B cell (primary cell): ENCODE measurements at regions not wholly inside any gene's neighbourhood (a gene's known extent, or its start where the extent isn't known, plus 50 kb on each side); places are given as distances from the start of the nearest gene placed in this dataset.

Source experiments
- ATAC-seq: fragments of 200-7000 bp; cut with Tn5 transposase; one replicate; pipeline ENCODE4 v1.10.0; 2021; ENCODE audit warnings: low read depth, mild to moderate bottlenecking, moderate number of reproducible peaks, moderate library complexity
- CTCF ChIA-PET: fragments of 350-600 bp; sonication (Branson Sonifier 250); formaldehyde crosslinking; loops from one replicate; lab custom pipeline; 2021; ENCODE audit warnings: antibody characterized with exemption, inconsistent platforms; lab: Charles Lee
- POLR2A ChIA-PET: fragments of 350-600 bp; sonication (Branson Sonifier 250); formaldehyde crosslinking; loops from one replicate; lab custom pipeline; 2021; ENCODE audit warnings: antibody characterized with exemption; lab: Charles Lee
- DNase-seq: peaks from one replicate; pipeline ENCODE4 v3.0.0; 2013
- H2AFZ ChIP-seq: 2 replicates; pipeline ENCODE4 v1.6.1; 2012; ENCODE audit warnings: mild to moderate bottlenecking, low read depth, low read length; ENCODE audit not compliant: insufficient read depth, poor library complexity, severe bottlenecking
- H3K27ac ChIP-seq, 2 donors: 1 replicate in 1 of 2; 2 replicates in 1 of 2; pipeline ENCODE4 v1.5.1; 2012 to 2013; ENCODE audit warnings: low read length in 2 of 2, mild to moderate bottlenecking in 2 of 2, moderate library complexity in 1 of 2
- H3K27me3 ChIP-seq, 4 experiments: fragments of 200-600 bp in 1 of 4; sonication (generic) in 1 of 4; replicated peaks in 1 of 4; 1 replicate in 2 of 4; 2 replicates in 2 of 4; pipeline versions ENCODE4 v1.6.1 to v1.7.0; 2013 to 2016; ENCODE audit warnings: low read length in 3 of 4, mild to moderate bottlenecking in 2 of 4, mixed read lengths in 1 of 4, moderate library complexity in 1 of 4; ENCODE audit not compliant: insufficient read depth in 4 of 4, control insufficient read depth in 3 of 4; ENCODE audit errors: control extremely low read depth in 1 of 4
- H3K36me3 ChIP-seq, 2 experiments: replicated peaks in 1 of 2; 1 replicate in 1 of 2; 2 replicates in 1 of 2; pipeline versions ENCODE4 v1.6.1 to v1.7.1; 2013; ENCODE audit warnings: low read length in 1 of 2; ENCODE audit not compliant: insufficient read depth in 2 of 2, control insufficient read depth in 1 of 2; ENCODE audit errors: control extremely low read depth in 1 of 2, extremely low read depth in 1 of 2
- H3K4me1 ChIP-seq, 2 donors: fragments of 200-600 bp in 1 of 2; sonication (generic) in 1 of 2; 1 replicate in 1 of 2; 2 replicates in 1 of 2; pipeline versions ENCODE4 v1.5.1 to v1.6.1; 2013 to 2017; ENCODE audit warnings: low read length in 2 of 2; ENCODE audit not compliant: control insufficient read depth in 2 of 2, insufficient read depth in 2 of 2
- H3K4me2 ChIP-seq: replicated peaks from 2 replicates; pipeline ENCODE3; 2012; ENCODE audit warnings: mild to moderate bottlenecking, low read depth, low read length; ENCODE audit not compliant: poor library complexity, severe bottlenecking
- H3K4me3 ChIP-seq, 5 experiments: fragments of 200-600 bp in 1 of 5; sonication (generic) in 1 of 5; 1 replicate in 3 of 5; 2 replicates in 2 of 5; pipeline versions ENCODE4 v1.5.1 to v1.7.0; 2011 to 2016; ENCODE audit warnings: low read length in 4 of 5, mild to moderate bottlenecking in 4 of 5, low read depth in 2 of 5, control low read depth in 1 of 5, moderate library complexity in 1 of 5; ENCODE audit not compliant: insufficient read depth in 1 of 5; ENCODE audit errors: control extremely low read depth in 1 of 5, extremely low read depth in 1 of 5
- H3K79me2 ChIP-seq: fragments of 200-600 bp; sonication (generic); one replicate; pipeline ENCODE4 v1.6.0; 2016; ENCODE audit warnings: low read length; ENCODE audit not compliant: control insufficient read depth, insufficient read depth
- H3K9ac ChIP-seq: fragments of 200-600 bp; sonication (generic); 2 replicates; pipeline ENCODE4 v1.6.1; 2017; ENCODE audit warnings: mild to moderate bottlenecking, low read length, moderate library complexity
- H3K9me3 ChIP-seq, 3 donors: one replicate each; pipeline versions ENCODE4 v1.6.1 to v1.7.1; 2013; ENCODE audit warnings: low read length in 2 of 3; ENCODE audit not compliant: control insufficient read depth in 2 of 3, insufficient read depth in 1 of 3; ENCODE audit errors: control extremely low read depth in 1 of 3
- H4K20me1 ChIP-seq: 2 replicates; pipeline ENCODE4 v1.6.0; 2012; ENCODE audit warnings: mild to moderate bottlenecking, low read length; ENCODE audit not compliant: insufficient read depth, control insufficient read depth, poor library complexity, severe bottlenecking
- H3K27ac Mint-ChIP-seq: one replicate; pipeline ENCODE4 v1.8.0; 2021; ENCODE audit warnings: mixed read lengths
- H3K27me3 Mint-ChIP-seq: one replicate; pipeline ENCODE4 v1.8.0; 2021; ENCODE audit warnings: mixed read lengths
- H3K4me1 Mint-ChIP-seq: one replicate; pipeline ENCODE4 v1.8.0; 2021; ENCODE audit warnings: mixed read lengths
- H3K4me3 Mint-ChIP-seq: one replicate; pipeline ENCODE4 v1.8.0; 2021; ENCODE audit warnings: mixed read lengths
- H3K9me3 Mint-ChIP-seq: one replicate; pipeline ENCODE4 v1.8.0; 2022; ENCODE audit warnings: mixed read lengths; ENCODE audit not compliant: insufficient read depth
- EZH2 ChIP-seq: IDR thresholded peaks from 2 replicates; pipeline ENCODE4 v1.6.1; 2012; ENCODE audit warnings: borderline replicate concordance, low read depth, mild to moderate bottlenecking, moderate library complexity, low read length; ENCODE audit not compliant: insufficient read depth, poor library complexity, severe bottlenecking
- WGBS: methylation state at CpG from one replicate; pipeline ENCODE4 v1.1.5; 2013; ENCODE audit warnings: missing lambda C conversion rate; ENCODE audit not compliant: insufficient coverage; 5-methylcytosine and 5-hydroxymethylcytosine counted together
- intact Hi-C: fragments of 100-400 bp; cut with micrococcal nuclease; formaldehyde crosslinking; loops from one replicate; pipeline ENCODE4 v1.10.0; 2022
- TF ChIP-seq, protein P1 (sequence below): fragments of 200-600 bp; IDR thresholded peaks from one replicate; pipeline ENCODE4 v1.8.0; 2022; ENCODE audit warnings: antibody characterized with exemption, mild to moderate bottlenecking

- H2AFZ ChIP-seq = no peak overlapping the region
- Mint-ChIP-seq H3K9me3 (no peaks in the 10 kb centered on the region), H3K27ac (no peak overlapping the region), H3K27me3 (no peaks in the 10 kb centered on the region), H3K4me3 (no peak overlapping the region), H3K4me1 (no peaks in the 10 kb centered on the region)
- POLR2A ChIA-PET = no interaction called here
- H3K4me1 ChIP-seq = no peaks in the 10 kb centered on the region
- H3K79me2 ChIP-seq = no peaks in the 10 kb centered on the region
- H3K36me3 ChIP-seq = peaks cover 10 to 27% of the 10 kb centered on the region in 2 experiments
- ATAC-seq (no peak), DNase-seq (no peak)
- TF ChIP-seq, protein P1, sequence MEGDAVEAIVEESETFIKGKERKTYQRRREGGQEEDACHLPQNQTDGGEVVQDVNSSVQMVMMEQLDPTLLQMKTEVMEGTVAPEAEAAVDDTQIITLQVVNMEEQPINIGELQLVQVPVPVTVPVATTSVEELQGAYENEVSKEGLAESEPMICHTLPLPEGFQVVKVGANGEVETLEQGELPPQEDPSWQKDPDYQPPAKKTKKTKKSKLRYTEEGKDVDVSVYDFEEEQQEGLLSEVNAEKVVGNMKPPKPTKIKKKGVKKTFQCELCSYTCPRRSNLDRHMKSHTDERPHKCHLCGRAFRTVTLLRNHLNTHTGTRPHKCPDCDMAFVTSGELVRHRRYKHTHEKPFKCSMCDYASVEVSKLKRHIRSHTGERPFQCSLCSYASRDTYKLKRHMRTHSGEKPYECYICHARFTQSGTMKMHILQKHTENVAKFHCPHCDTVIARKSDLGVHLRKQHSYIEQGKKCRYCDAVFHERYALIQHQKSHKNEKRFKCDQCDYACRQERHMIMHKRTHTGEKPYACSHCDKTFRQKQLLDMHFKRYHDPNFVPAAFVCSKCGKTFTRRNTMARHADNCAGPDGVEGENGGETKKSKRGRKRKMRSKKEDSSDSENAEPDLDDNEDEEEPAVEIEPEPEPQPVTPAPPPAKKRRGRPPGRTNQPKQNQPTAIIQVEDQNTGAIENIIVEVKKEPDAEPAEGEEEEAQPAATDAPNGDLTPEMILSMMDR = no peak
- TF ChIP-seq EZH2 = no peak
- no peak overlapping the region for H3K27ac ChIP-seq
- no peaks in the 10 kb centered on the region for H4K20me1 ChIP-seq
- no peak overlapping the region for H3K4me2 ChIP-seq
- intact Hi-C loops = no loop called here
- no peaks in the 10 kb centered on the region for H3K27me3 ChIP-seq
- H3K4me3 ChIP-seq = no peak overlapping the region
- WGBS = 92% methylated on average over 1 of the region's 1 CpG
- H3K9me3 ChIP-seq = no peaks in the 10 kb centered on the region
- CTCF ChIA-PET = no interaction called here
- no peak overlapping the region for H3K9ac ChIP-seq
Measured at GRCh38 chr4:122278976-122279375, 99.8 kb upstream of the ADAD1 start.

GRCh38 chr4:122279670-122280069 is 99.1 kb upstream of the ADAD1 start:
- POLR2A ChIA-PET = no interaction called here
- intact Hi-C loops = no loop called here
- no peak overlapping the region for H3K4me3 ChIP-seq

More at GRCh38 chr4:122279670-122280069, 99.1 kb upstream of the ADAD1 start:
- Mint-ChIP-seq H3K27ac (no peak overlapping the region), H3K9me3 (no peaks in the 10 kb centered on the region), H3K27me3 (no peaks in the 10 kb centered on the region), H3K4me3 (no peak overlapping the region), H3K4me1 (no peaks in the 10 kb centered on the region)
- Histone ChIP-seq H4K20me1 (no peaks in the 10 kb centered on the region), H3K4me2 (no peak overlapping the region), H3K9ac (no peak overlapping the region), H2AFZ (no peak overlapping the region), H3K79me2 (no peaks in the 10 kb centered on the region), H3K4me1 (no peaks in the 10 kb centered on the region), H3K9me3 (no peaks in the 10 kb centered on the region), H3K36me3 (peaks cover 8 to 27% of the 10 kb centered on the region in 2 experiments), H3K27me3 (no peaks in the 10 kb centered on the region), H3K27ac (no peak overlapping the region)
- DNase-seq (no peak), ATAC-seq (no peak)
- TF ChIP-seq EZH2 = no peak
- TF ChIP-seq, protein P1 = no peak
- WGBS = no CpG with 5 or more reads among the region's 2 CpGs
- CTCF ChIA-PET = no interaction called here
